ENCODE measurements at regions not wholly inside any gene's neighbourhood (a gene's known extent, or its start where the extent isn't known, plus 50 kb on each side); places are given as distances from the start of the nearest gene placed in this dataset.

DNA sequence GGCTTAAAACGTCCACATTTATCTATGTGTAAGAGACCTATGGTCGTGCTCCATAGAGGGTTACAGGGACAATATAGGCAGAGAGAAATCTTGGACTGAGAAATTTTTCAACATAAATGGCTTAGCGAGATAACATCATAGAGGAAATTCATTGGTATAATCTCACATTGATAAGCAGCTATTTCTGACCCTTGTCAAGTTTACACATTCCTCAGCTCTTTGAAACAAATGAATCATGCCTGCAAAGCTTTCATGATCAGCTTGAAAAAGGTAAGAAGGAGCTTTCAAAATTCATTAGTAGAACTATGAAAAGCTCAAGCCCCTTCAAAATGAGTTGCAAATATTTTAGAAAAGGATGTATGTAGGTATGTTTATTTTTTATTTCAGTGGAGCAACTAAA lies 478.8 kb downstream of the NEBL start:
- H3K23ac ChIP-seq (ENCODE audit: low read depth, low read length) = no peak overlapping the region
- H2AK9ac ChIP-seq (replicated peaks; ENCODE audit: low read depth, low read length, poor library complexity) = no peak overlapping the region
- no peak overlapping the region for H2BK120ac ChIP-seq (ENCODE audit: low read depth, low read length)
- H3K27me3 ChIP-seq (ENCODE audit: control insufficient read depth, insufficient read depth, low read length) = no peaks in the 10 kb centered on the region
- H3K14ac ChIP-seq (replicated peaks; ENCODE audit: low read depth, low read length) = no peak overlapping the region
- intact Hi-C loops (cut with micrococcal nuclease) (no loop called here), dilution Hi-C loops (cut with HindIII; ENCODE audit: low sequenced_read_pairs, unreplicated experiment) (no loop called here), in situ Hi-C loops (cut with MboI; ENCODE audit: low sequenced_read_pairs) (no loop called here)
- DNase-seq (no peak), ATAC-seq (ENCODE audit: low read depth) (no peak)
- H4K5ac ChIP-seq (ENCODE audit: low read depth, low read length) = no peak overlapping the region
- H3K4ac ChIP-seq (ENCODE audit: low read depth, low read length) = no peak overlapping the region
- H3K56ac ChIP-seq (ENCODE audit: extremely low read depth, insufficient read depth, low read length) = no peak overlapping the region
- no peaks in the 10 kb centered on the region for H3K36me3 ChIP-seq (ENCODE audit: control insufficient read depth, insufficient read depth, low read length)
- no peak overlapping the region for H3K4me3 ChIP-seq (ENCODE audit: insufficient read depth, low read depth, low read length)
- no peak overlapping the region for H2AFZ ChIP-seq (replicated peaks; ENCODE audit: low read length, poor library complexity)
- no peak overlapping the region for H4K8ac ChIP-seq (ENCODE audit: low read depth in 2 of 2, low read length in 2 of 2)
- no CpG with 5 or more reads among the region's 3 CpGs for WGBS, 2 experiments (ENCODE audit: extremely low coverage in 2 of 2, insufficient read length in 1 of 2)
- H2BK5ac ChIP-seq (ENCODE audit: low read depth, low read length, poor library complexity, severe bottlenecking) = no peak overlapping the region
- H2BK15ac ChIP-seq (ENCODE audit: low read depth, low read length) = no peak overlapping the region
- ChIA-PET POLR2A (ENCODE audit: unreplicated experiment) (no interaction called here), CTCF (no interaction called here)
- no peaks in the 10 kb centered on the region for H3K4me1 ChIP-seq (ENCODE audit: control insufficient read depth, insufficient read depth, low read length)
- no peak overlapping the region for H2AK5ac ChIP-seq (ENCODE audit: low read depth, low read length)
- H3K9me1 ChIP-seq (ENCODE audit: insufficient read depth, low read length) = no peaks in the 10 kb centered on the region
- H4K91ac ChIP-seq (ENCODE audit: insufficient read depth, low read depth, low read length) = no peak overlapping the region
- H3K27ac ChIP-seq (ENCODE audit: insufficient read depth, low read length) = no peak overlapping the region
- H3K79me1 ChIP-seq (ENCODE audit: low read depth in 1 of 2, low read length in 2 of 2) = no peaks in the 10 kb centered on the region
- no peak overlapping the region for H2BK20ac ChIP-seq (ENCODE audit: low read depth, low read length)
- no TSS peak for BruUV-seq (replicated peaks)
- H3K9me3 ChIP-seq (ENCODE audit: control insufficient read depth, insufficient read depth, low read length) = 0 out of 2 replicates have a peak, but pooled peaks cover 2% of the 10 kb centered on the region
- H3K4me2 ChIP-seq (ENCODE audit: low read depth, low read length) = no peak overlapping the region
- no peak overlapping the region for H3K18ac ChIP-seq (ENCODE audit: low read depth, low read length)
- no peak for TF ChIP-seq FOS (IDR thresholded peaks at IDR 0.05; ENCODE audit: low read depth, low read length)
- TF ChIP-seq, protein P1, sequence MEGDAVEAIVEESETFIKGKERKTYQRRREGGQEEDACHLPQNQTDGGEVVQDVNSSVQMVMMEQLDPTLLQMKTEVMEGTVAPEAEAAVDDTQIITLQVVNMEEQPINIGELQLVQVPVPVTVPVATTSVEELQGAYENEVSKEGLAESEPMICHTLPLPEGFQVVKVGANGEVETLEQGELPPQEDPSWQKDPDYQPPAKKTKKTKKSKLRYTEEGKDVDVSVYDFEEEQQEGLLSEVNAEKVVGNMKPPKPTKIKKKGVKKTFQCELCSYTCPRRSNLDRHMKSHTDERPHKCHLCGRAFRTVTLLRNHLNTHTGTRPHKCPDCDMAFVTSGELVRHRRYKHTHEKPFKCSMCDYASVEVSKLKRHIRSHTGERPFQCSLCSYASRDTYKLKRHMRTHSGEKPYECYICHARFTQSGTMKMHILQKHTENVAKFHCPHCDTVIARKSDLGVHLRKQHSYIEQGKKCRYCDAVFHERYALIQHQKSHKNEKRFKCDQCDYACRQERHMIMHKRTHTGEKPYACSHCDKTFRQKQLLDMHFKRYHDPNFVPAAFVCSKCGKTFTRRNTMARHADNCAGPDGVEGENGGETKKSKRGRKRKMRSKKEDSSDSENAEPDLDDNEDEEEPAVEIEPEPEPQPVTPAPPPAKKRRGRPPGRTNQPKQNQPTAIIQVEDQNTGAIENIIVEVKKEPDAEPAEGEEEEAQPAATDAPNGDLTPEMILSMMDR (conservative IDR thresholded peaks at IDR 0.05; ENCODE audit: low read depth, low read length) = no peak
- TF ChIP-seq RAD21 (IDR thresholded peaks at IDR 0.05; ENCODE audit: low read length) = no peak
- no peak for TF ChIP-seq POLR2A (IDR thresholded peaks at IDR 0.05; ENCODE audit: low read depth, low read length)
- no peak for TF ChIP-seq MAZ (IDR thresholded peaks at IDR 0.05; ENCODE audit: borderline replicate concordance, low read depth, low read length)
- no peak for TF ChIP-seq SMC3 (IDR thresholded peaks at IDR 0.05; ENCODE audit: low read depth, low read length)
- no peak for TF ChIP-seq MXI1 (IDR thresholded peaks at IDR 0.05; ENCODE audit: borderline replicate concordance, low read depth, low read length)
- TF ChIP-seq CHD1 (IDR thresholded peaks at IDR 0.05; ENCODE audit: low read depth, low read length) = no peak
- TF ChIP-seq NFE2L2 (IDR thresholded peaks at IDR 0.05; ENCODE audit: low read depth, low read length) = no peak
- TF ChIP-seq CEBPB (IDR thresholded peaks at IDR 0.05; ENCODE audit: low read depth, low read length) = no peak
- TF ChIP-seq BHLHE40 (IDR thresholded peaks at IDR 0.05; ENCODE audit: low read depth, low read length) = no peak
- TF ChIP-seq, protein P2, sequence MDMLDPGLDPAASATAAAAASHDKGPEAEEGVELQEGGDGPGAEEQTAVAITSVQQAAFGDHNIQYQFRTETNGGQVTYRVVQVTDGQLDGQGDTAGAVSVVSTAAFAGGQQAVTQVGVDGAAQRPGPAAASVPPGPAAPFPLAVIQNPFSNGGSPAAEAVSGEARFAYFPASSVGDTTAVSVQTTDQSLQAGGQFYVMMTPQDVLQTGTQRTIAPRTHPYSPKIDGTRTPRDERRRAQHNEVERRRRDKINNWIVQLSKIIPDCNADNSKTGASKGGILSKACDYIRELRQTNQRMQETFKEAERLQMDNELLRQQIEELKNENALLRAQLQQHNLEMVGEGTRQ (IDR thresholded peaks at IDR 0.05; ENCODE audit: low read depth, low read length) = no peak
- TF ChIP-seq MAFK (IDR thresholded peaks at IDR 0.05; ENCODE audit: low read depth, low read length) = no peak
- no peak for TF ChIP-seq RFX5 (IDR thresholded peaks at IDR 0.05; ENCODE audit: low read depth, low read length)
- no peak for TF ChIP-seq RCOR1 (IDR thresholded peaks at IDR 0.05; ENCODE audit: insufficient replicate concordance, low read length)
- TF ChIP-seq, protein P3, sequence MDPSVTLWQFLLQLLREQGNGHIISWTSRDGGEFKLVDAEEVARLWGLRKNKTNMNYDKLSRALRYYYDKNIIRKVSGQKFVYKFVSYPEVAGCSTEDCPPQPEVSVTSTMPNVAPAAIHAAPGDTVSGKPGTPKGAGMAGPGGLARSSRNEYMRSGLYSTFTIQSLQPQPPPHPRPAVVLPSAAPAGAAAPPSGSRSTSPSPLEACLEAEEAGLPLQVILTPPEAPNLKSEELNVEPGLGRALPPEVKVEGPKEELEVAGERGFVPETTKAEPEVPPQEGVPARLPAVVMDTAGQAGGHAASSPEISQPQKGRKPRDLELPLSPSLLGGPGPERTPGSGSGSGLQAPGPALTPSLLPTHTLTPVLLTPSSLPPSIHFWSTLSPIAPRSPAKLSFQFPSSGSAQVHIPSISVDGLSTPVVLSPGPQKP (IDR thresholded peaks at IDR 0.05; ENCODE audit: borderline replicate concordance, low read depth, low read length) = no peak
- no peak overlapping the region for H3K9ac ChIP-seq (ENCODE audit: low read depth, low read length)
- H4K20me1 ChIP-seq (ENCODE audit: insufficient read depth, low read length) = no peaks in the 10 kb centered on the region

Measured in IMR-90 (cell line).